GM12878 (cell line): ENCODE measurements at regions not wholly inside any gene's neighbourhood (a gene's known extent, or its start where the extent isn't known, plus 50 kb on each side); places are given as distances from the start of the nearest gene placed in this dataset.
"Not testable (repeated sequence)": the region's sequence is repeated elsewhere in the genome, so short reads cannot be mapped to it uniquely, and the experiment has no call there.

Experiments
- EZH2 ChIP-seq: IDR thresholded peaks from 2 replicates; pipeline ENCODE4 v1.6.1; 2012; ENCODE audit warnings: low read depth, mild to moderate bottlenecking, control low read depth, inconsistent platforms, low read length, borderline replicate concordance; ENCODE audit not compliant: control insufficient read depth
- HDAC6 ChIP-seq: fragments of 200-600 bp; sonication (generic); IDR thresholded peaks from one replicate; pipeline ENCODE4 v1.8.0; 2017; ENCODE audit warnings: antibody characterized with exemption; ENCODE audit not compliant: unreplicated experiment
- NFYB ChIP-seq: IDR thresholded peaks from 2 replicates; pipeline ENCODE4 v1.6.1; 2011; ENCODE audit warnings: low read depth, mild to moderate bottlenecking, low read length, improper control_type of control experiment, moderate library complexity; ENCODE audit not compliant: insufficient read depth
- TF ChIP-seq, protein P1 (sequence below), 3 experiments: IDR thresholded peaks in 2 of 3; conservative IDR thresholded peaks in 1 of 3; 2 replicates each; pipeline ENCODE4 v1.5.1; 2011; ENCODE audit warnings: low read depth in 3 of 3, low read length in 3 of 3, mild to moderate bottlenecking in 3 of 3, control low read depth in 2 of 3, moderate library complexity in 2 of 3, inconsistent platforms in 1 of 3, mixed read lengths in 1 of 3; ENCODE audit not compliant: control insufficient read depth in 2 of 3, insufficient read depth in 1 of 3; ENCODE audit errors: extremely low read depth in 1 of 3
- TF ChIP-seq, protein P2 (sequence below): IDR thresholded peaks from 2 replicates; pipeline ENCODE4 v1.6.1; 2012; ENCODE audit warnings: mild to moderate bottlenecking, low read depth, low read length

DNA sequence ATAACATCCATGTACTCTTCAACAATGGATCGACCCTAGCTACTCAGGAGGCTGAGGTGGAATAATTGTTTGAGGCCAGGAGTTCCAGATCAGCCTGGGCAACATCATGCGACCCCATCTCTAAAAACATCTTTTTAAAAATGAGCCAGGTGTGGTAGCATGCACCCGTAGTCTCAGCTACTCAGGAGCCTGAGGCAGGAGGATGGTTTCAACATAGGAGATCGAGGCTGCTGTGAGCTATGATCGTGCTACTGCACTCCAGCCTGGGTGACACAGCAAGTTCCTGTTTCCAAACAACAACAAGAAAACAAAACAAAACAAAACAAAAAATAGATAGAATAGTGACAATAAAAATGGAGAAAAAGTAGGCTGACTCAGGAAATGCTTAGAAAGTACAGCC lies 138.3 kb downstream of the POTEM start:
- not testable (repeated sequence) for TF ChIP-seq NFYB, EZH2, HDAC6
- TF ChIP-seq, protein P1, sequence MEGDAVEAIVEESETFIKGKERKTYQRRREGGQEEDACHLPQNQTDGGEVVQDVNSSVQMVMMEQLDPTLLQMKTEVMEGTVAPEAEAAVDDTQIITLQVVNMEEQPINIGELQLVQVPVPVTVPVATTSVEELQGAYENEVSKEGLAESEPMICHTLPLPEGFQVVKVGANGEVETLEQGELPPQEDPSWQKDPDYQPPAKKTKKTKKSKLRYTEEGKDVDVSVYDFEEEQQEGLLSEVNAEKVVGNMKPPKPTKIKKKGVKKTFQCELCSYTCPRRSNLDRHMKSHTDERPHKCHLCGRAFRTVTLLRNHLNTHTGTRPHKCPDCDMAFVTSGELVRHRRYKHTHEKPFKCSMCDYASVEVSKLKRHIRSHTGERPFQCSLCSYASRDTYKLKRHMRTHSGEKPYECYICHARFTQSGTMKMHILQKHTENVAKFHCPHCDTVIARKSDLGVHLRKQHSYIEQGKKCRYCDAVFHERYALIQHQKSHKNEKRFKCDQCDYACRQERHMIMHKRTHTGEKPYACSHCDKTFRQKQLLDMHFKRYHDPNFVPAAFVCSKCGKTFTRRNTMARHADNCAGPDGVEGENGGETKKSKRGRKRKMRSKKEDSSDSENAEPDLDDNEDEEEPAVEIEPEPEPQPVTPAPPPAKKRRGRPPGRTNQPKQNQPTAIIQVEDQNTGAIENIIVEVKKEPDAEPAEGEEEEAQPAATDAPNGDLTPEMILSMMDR (IDR thresholded peaks at IDR 0.05 in 2 of 3, conservative IDR thresholded peaks at IDR 0.05 in 1 of 3; ENCODE audit: control insufficient read depth in 2 of 3, extremely low read depth in 1 of 3, insufficient read depth in 1 of 3, low read depth in 3 of 3, low read length in 3 of 3): not testable (repeated sequence)
- TF ChIP-seq, protein P2, sequence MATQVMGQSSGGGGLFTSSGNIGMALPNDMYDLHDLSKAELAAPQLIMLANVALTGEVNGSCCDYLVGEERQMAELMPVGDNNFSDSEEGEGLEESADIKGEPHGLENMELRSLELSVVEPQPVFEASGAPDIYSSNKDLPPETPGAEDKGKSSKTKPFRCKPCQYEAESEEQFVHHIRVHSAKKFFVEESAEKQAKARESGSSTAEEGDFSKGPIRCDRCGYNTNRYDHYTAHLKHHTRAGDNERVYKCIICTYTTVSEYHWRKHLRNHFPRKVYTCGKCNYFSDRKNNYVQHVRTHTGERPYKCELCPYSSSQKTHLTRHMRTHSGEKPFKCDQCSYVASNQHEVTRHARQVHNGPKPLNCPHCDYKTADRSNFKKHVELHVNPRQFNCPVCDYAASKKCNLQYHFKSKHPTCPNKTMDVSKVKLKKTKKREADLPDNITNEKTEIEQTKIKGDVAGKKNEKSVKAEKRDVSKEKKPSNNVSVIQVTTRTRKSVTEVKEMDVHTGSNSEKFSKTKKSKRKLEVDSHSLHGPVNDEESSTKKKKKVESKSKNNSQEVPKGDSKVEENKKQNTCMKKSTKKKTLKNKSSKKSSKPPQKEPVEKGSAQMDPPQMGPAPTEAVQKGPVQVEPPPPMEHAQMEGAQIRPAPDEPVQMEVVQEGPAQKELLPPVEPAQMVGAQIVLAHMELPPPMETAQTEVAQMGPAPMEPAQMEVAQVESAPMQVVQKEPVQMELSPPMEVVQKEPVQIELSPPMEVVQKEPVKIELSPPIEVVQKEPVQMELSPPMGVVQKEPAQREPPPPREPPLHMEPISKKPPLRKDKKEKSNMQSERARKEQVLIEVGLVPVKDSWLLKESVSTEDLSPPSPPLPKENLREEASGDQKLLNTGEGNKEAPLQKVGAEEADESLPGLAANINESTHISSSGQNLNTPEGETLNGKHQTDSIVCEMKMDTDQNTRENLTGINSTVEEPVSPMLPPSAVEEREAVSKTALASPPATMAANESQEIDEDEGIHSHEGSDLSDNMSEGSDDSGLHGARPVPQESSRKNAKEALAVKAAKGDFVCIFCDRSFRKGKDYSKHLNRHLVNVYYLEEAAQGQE: not testable (repeated sequence)
